NCI-H345 treated with DMSO at 0.1 percent for 48 hours (cell line): ENCODE measurements at regions not wholly inside any gene's neighbourhood (a gene's known extent, or its start where the extent isn't known, plus 50 kb on each side); places are given as distances from the start of the nearest gene placed in this dataset.

Source experiments
- DNase-seq: peaks from one replicate; lab custom pipeline; 2025; ENCODE audit not compliant: unreplicated experiment; lab: John Stamatoyannopoulos, UW

- no peak for DNase-seq
Observed at GRCh38 chr16:62977876-62978275, 941.6 kb upstream of the CDH8 start.

- no peak for DNase-seq
Observed at GRCh38 chr16:62974424-62974823, 938.2 kb upstream of the CDH8 start.

GRCh38 chr16:62970851-62971250, 934.6 kb upstream of the CDH8 start:
- DNase-seq, result no peak

- no peak for DNase-seq
Observed at GRCh38 chr16:62969711-62970318, 933.6 kb upstream of the CDH8 start.

- no peak for DNase-seq
Observed at GRCh38 chr16:62967611-62968010, 931.4 kb upstream of the CDH8 start.

- DNase-seq, result no peak
Observed at GRCh38 chr16:62967163-62967562, 930.9 kb upstream of the CDH8 start.

GRCh38 chr16:62966626-62967025, 930.4 kb upstream of the CDH8 start:
- DNase-seq, result no peak

GRCh38 chr16:62965831-62966230, 929.6 kb upstream of the CDH8 start:
- no peak for DNase-seq

- no peak for DNase-seq
Observed at GRCh38 chr16:62963846-62964245, 927.6 kb upstream of the CDH8 start.

- DNase-seq, result no peak
Observed at GRCh38 chr16:62955033-62955349, 918.8 kb upstream of the CDH8 start.

GRCh38 chr16:62954144-62955032, 918.1 kb upstream of the CDH8 start:
- no peak for DNase-seq

GRCh38 chr16:62950351-62950750, 914.1 kb upstream of the CDH8 start:
- no peak for DNase-seq

GRCh38 chr16:62940569-62940968, 904.3 kb upstream of the CDH8 start:
- no peak for DNase-seq

- no peak for DNase-seq
Observed at GRCh38 chr16:62939687-62940086, 903.4 kb upstream of the CDH8 start.

- DNase-seq, result no peak
Observed at GRCh38 chr16:62933929-62934328, 897.7 kb upstream of the CDH8 start.

GRCh38 chr16:62929593-62929992, 893.4 kb upstream of the CDH8 start:
- DNase-seq, result no peak

GRCh38 chr16:62927122-62927521, 890.9 kb upstream of the CDH8 start:
- DNase-seq, result no peak

- DNase-seq, result no peak
Observed at GRCh38 chr16:62926121-62926801, 890.0 kb upstream of the CDH8 start.

GRCh38 chr16:62921904-62922303, 885.7 kb upstream of the CDH8 start:
- no peak for DNase-seq

GRCh38 chr16:62913924-62914323, 877.7 kb upstream of the CDH8 start:
- DNase-seq, result no peak

- DNase-seq, result no peak
Observed at GRCh38 chr16:62913333-62913732, 877.1 kb upstream of the CDH8 start.

GRCh38 chr16:62909597-62909996, 873.4 kb upstream of the CDH8 start:
- DNase-seq, result no peak
